ENCODE measurements at regions not wholly inside any gene's neighbourhood (a gene's known extent, or its start where the extent isn't known, plus 50 kb on each side); places are given as distances from the start of the nearest gene placed in this dataset.

DNA sequence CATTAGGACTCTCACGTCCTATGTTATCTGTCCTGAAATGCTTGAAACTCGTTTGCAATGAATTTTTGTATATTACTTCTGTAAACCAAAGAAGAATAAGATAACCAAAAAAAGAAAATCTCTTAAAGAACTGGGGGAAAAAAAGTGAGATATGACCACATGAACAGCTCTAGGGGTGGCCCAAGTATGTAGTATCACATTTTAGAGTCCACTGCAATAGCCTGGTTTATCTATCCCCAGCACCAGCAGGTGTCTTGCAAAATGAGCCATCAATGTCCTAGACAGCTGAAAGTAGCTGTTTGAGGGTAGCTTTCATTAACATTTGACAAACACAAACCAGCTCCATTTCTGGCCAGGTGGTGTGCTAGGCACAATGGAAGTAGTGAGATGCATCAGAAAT is 102.8 kb downstream of the PXDC1 start (continued):
- TF ChIP-seq ZNF423 (CRISPR knock-in tag; IDR thresholded peaks at IDR 0.05): no peak

DNA sequence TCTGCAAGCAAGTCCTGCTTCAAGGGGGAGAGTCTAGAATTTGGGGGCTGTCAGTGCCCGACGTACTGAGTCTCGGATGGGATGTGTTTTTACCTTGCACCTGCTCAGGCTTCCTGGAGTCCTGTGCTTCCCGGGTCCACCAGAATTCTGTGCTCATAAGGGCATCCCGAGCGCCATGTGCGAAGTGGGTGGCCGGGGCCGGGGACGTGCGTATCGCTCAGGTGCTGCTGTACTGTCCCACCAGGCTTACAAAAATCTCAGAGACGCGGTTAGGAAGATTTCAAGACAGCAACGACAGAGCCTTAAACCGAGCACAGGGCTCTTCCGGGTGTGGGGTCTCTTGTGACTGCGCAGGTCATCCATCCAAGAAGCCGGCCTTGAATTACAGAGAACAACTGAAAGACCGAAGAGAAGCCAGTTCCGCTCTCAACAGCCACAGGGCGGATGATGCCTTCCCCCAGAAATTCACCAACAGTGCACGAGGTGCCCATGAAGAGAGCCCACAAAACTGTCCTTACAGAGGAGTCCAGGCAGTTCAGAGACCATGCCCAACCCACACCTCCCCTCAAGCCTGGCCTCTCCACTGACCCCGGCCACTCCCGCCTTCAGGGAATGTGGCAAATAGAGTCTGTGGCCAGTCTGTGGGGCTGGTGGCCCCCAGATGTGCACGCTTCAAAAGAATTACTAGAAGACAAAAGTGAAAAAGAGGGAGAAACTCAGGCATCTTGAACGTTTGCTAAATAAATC is 104.7 kb downstream of the PXDC1 start:
- H3K27me3 Mint-ChIP-seq (ENCODE audit: low read depth): no peaks in the 10 kb centered on the region; the same call in none of the 2 replicates
- ChIA-PET CTCF (no interaction called here), POLR2A (no interaction called here)
- H3K36me3 Mint-ChIP-seq: no peaks in the 10 kb centered on the region
- no peak overlapping the region for H3K4me3 Mint-ChIP-seq
- DNase-seq (ENCODE audit: low spot score): no peak
- TF ChIP-seq EMX1 (CRISPR knock-in tag; IDR thresholded peaks at IDR 0.05): no peak
- TF ChIP-seq SMAD3 (CRISPR knock-in tag; IDR thresholded peaks at IDR 0.05; ENCODE audit: borderline replicate concordance): no peak
- no peak for TF ChIP-seq ZNF671 (CRISPR knock-in tag; IDR thresholded peaks at IDR 0.05)
- TF ChIP-seq, protein P1, sequence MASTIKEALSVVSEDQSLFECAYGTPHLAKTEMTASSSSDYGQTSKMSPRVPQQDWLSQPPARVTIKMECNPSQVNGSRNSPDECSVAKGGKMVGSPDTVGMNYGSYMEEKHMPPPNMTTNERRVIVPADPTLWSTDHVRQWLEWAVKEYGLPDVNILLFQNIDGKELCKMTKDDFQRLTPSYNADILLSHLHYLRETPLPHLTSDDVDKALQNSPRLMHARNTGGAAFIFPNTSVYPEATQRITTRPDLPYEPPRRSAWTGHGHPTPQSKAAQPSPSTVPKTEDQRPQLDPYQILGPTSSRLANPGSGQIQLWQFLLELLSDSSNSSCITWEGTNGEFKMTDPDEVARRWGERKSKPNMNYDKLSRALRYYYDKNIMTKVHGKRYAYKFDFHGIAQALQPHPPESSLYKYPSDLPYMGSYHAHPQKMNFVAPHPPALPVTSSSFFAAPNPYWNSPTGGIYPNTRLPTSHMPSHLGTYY (CRISPR knock-in tag; IDR thresholded peaks at IDR 0.05): no peak
- TF ChIP-seq CREB1 (CRISPR knock-in tag; IDR thresholded peaks at IDR 0.05): no peak
- H3K4me1 Mint-ChIP-seq: peaks cover 2% of the 10 kb centered on the region; the same call in 1 of the 2 replicates
- H3K27ac Mint-ChIP-seq: no peak overlapping the region
- no peak for ATAC-seq
- no peaks in the 10 kb centered on the region for H3K9me3 Mint-ChIP-seq

DNA sequence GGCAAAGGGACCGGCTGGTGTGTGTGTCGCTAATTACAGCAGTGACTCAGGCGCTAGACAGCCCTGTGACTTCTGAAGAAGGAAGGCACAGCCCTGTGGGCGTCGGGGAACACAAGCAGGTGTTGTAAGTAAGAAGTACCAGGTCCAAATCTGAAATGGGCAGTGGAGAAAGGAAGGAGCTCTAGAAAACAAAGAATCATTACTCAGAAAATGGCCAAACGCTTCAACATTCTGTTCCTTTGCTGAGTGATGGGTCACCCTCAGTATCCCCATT is 106.8 kb downstream of the PXDC1 start:
- H3K4me1 Mint-ChIP-seq: peaks cover 2% of the 10 kb centered on the region; the same call in 1 of the 2 replicates
- no peaks in the 10 kb centered on the region; the same call in none of the 2 replicates for H3K27me3 Mint-ChIP-seq (ENCODE audit: low read depth)
- no peak overlapping the region for H3K27ac Mint-ChIP-seq
- TF ChIP-seq ETV6 (CRISPR knock-in tag; IDR thresholded peaks at IDR 0.05) (no peak), SMAD4 (CRISPR knock-in tag; IDR thresholded peaks at IDR 0.05) (no peak)
- TF ChIP-seq, protein P2, sequence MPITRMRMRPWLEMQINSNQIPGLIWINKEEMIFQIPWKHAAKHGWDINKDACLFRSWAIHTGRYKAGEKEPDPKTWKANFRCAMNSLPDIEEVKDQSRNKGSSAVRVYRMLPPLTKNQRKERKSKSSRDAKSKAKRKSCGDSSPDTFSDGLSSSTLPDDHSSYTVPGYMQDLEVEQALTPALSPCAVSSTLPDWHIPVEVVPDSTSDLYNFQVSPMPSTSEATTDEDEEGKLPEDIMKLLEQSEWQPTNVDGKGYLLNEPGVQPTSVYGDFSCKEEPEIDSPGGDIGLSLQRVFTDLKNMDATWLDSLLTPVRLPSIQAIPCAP (CRISPR knock-in tag; IDR thresholded peaks at IDR 0.05): no peak
- no peak for ATAC-seq
- no peak overlapping the region for H3K4me3 Mint-ChIP-seq
- ChIA-PET POLR2A (no interaction called here), CTCF (no interaction called here)
- H3K9me3 Mint-ChIP-seq: no peaks in the 10 kb centered on the region
- no peak for DNase-seq (ENCODE audit: low spot score)
- H3K36me3 Mint-ChIP-seq: no peaks in the 10 kb centered on the region

DNA sequence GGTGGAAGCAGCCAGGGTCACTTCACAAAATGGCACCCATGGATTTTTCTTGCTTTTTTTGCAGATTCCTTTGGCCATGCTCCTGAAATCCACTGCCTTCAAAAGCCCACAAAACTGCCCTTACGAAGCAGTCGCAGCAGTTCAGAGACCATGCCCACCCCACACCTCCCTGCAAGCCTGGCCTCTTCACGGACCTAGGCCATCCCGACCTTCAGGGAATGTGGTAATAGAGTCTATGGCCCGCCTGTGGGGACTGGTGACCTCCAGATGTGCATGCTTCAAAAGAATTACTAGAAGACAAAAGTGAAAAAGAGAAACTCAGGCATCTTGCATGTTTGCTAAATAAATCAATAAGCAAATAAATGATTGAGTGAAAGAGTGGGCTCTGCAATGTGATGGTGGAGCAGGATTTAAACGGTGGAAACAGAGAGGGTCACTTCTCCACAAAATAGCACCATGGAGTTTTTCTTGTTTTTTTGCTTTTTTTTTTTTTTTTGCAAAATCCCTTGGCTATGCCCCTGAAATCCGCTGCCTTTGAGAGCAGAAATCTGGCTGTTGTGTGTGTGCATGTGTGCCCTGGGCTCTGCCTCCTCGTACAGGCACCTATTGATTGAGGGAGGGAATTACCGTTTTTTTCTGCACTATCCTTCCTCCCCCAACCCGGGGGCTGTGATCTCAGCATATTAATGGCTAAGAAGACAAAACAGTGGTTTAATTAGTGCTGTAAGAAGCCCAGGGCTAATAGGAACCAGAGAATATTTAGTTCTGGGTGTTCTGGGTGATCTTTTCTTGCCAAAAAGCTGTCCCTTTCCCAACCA is 107.4 kb downstream of the PXDC1 start:
- ATAC-seq (peak; percentile 28; the same call in 1 of the 2 replicates), DNase-seq (ENCODE audit: low spot score) (no peak)
- H3K27ac Mint-ChIP-seq: no peak overlapping the region
- peaks cover 2% of the 10 kb centered on the region; the same call in 1 of the 2 replicates for H3K4me1 Mint-ChIP-seq
- no peaks in the 10 kb centered on the region; the same call in none of the 2 replicates for H3K27me3 Mint-ChIP-seq (ENCODE audit: low read depth)
- no peak overlapping the region for H3K4me3 Mint-ChIP-seq
- no peaks in the 10 kb centered on the region for H3K36me3 Mint-ChIP-seq
- CTCF ChIA-PET: no interaction called here
- POLR2A ChIA-PET: no interaction called here
- peaks cover 3% of the 10 kb centered on the region; the same call in 1 of the 2 replicates for H3K9me3 Mint-ChIP-seq
- TF ChIP-seq, protein P3, sequence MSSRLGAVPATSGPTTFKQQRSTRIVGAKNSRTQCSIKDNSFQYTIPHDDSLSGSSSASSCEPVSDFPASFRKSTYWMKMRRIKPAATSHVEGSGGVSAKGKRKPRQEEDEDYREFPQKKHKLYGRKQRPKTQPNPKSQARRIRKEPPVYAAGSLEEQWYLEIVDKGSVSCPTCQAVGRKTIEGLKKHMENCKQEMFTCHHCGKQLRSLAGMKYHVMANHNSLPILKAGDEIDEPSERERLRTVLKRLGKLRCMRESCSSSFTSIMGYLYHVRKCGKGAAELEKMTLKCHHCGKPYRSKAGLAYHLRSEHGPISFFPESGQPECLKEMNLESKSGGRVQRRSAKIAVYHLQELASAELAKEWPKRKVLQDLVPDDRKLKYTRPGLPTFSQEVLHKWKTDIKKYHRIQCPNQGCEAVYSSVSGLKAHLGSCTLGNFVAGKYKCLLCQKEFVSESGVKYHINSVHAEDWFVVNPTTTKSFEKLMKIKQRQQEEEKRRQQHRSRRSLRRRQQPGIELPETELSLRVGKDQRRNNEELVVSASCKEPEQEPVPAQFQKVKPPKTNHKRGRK (CRISPR knock-in tag; IDR thresholded peaks at IDR 0.05; ENCODE audit: borderline replicate concordance): no peak
- no peak for TF ChIP-seq ZNF138 (CRISPR knock-in tag; conservative IDR thresholded peaks at IDR 0.05)
- TF ChIP-seq, protein P4, sequence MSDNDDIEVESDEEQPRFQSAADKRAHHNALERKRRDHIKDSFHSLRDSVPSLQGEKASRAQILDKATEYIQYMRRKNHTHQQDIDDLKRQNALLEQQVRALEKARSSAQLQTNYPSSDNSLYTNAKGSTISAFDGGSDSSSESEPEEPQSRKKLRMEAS (CRISPR knock-in tag; IDR thresholded peaks at IDR 0.05): no peak
- TF ChIP-seq CREB1 (CRISPR knock-in tag; IDR thresholded peaks at IDR 0.05): no peak
- TF ChIP-seq, protein P5, sequence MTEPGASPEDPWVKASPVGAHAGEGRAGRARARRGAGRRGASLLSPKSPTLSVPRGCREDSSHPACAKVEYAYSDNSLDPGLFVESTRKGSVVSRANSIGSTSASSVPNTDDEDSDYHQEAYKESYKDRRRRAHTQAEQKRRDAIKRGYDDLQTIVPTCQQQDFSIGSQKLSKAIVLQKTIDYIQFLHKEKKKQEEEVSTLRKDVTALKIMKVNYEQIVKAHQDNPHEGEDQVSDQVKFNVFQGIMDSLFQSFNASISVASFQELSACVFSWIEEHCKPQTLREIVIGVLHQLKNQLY (CRISPR knock-in tag; IDR thresholded peaks at IDR 0.05): no peak
- TF ChIP-seq, protein P6, sequence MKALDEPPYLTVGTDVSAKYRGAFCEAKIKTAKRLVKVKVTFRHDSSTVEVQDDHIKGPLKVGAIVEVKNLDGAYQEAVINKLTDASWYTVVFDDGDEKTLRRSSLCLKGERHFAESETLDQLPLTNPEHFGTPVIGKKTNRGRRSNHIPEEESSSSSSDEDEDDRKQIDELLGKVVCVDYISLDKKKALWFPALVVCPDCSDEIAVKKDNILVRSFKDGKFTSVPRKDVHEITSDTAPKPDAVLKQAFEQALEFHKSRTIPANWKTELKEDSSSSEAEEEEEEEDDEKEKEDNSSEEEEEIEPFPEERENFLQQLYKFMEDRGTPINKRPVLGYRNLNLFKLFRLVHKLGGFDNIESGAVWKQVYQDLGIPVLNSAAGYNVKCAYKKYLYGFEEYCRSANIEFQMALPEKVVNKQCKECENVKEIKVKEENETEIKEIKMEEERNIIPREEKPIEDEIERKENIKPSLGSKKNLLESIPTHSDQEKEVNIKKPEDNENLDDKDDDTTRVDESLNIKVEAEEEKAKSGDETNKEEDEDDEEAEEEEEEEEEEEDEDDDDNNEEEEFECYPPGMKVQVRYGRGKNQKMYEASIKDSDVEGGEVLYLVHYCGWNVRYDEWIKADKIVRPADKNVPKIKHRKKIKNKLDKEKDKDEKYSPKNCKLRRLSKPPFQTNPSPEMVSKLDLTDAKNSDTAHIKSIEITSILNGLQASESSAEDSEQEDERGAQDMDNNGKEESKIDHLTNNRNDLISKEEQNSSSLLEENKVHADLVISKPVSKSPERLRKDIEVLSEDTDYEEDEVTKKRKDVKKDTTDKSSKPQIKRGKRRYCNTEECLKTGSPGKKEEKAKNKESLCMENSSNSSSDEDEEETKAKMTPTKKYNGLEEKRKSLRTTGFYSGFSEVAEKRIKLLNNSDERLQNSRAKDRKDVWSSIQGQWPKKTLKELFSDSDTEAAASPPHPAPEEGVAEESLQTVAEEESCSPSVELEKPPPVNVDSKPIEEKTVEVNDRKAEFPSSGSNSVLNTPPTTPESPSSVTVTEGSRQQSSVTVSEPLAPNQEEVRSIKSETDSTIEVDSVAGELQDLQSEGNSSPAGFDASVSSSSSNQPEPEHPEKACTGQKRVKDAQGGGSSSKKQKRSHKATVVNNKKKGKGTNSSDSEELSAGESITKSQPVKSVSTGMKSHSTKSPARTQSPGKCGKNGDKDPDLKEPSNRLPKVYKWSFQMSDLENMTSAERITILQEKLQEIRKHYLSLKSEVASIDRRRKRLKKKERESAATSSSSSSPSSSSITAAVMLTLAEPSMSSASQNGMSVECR (CRISPR knock-in tag; IDR thresholded peaks at IDR 0.05; ENCODE audit: borderline replicate concordance): no peak
- TF ChIP-seq ETV6 (CRISPR knock-in tag; IDR thresholded peaks at IDR 0.05): no peak
- TF ChIP-seq, protein P7, sequence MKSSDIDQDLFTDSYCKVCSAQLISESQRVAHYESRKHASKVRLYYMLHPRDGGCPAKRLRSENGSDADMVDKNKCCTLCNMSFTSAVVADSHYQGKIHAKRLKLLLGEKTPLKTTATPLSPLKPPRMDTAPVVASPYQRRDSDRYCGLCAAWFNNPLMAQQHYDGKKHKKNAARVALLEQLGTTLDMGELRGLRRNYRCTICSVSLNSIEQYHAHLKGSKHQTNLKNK (CRISPR knock-in tag; IDR thresholded peaks at IDR 0.05): no peak

Measured in WTC11 (cell line).